ENCODE measurements at regions not wholly inside any gene's neighbourhood (a gene's known extent, or its start where the extent isn't known, plus 50 kb on each side); places are given as distances from the start of the nearest gene placed in this dataset.
"Not testable (repeated sequence)": the region's sequence is repeated elsewhere in the genome, so short reads cannot be mapped to it uniquely, and the experiment has no call there.

DNA sequence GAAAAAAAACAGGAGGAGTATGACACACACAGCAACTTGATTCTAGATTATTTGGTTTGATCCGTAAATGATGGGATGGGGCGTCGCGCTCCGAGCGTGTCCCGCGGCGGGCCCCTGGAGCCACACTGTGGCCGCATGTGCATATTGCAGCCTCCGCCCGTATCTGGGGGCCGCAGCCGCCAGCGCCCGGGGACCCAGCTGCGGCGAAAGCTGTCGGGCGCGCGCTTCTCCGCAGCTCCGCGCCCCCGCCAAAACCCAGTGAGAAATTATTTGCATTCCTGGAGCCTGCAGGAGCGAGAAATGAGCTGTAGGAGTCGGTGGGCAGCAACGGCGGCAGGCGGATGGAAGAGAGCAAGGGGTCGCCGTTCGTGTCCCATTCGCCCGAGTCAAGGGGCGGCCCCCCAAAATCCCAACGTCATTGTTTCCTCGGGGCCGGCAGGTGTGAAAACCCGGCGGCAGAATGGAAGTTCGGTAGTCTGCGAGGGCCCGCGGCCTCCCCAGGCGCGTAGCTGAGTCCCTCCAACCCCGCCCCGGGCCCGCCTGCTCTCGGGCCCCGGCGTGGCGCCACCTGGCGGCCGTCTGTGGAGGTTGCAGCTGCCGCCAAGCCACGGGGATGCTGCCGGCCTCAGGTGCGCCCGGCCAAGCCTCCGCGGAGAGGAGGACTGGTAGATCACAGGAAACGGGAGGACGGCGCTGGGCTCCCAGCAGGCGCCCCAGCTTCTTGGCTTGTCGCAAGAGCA is 86.8 kb downstream of the FAM72B start:
- not testable (repeated sequence) for DNase-seq (ENCODE audit: low read depth); H3K4me3 ChIP-seq (ENCODE audit: control insufficient read depth, low read depth, low read length)
- peak; percentile 37 for TF ChIP-seq CTCF (IDR thresholded peaks at IDR 0.05; ENCODE audit: control insufficient read depth, insufficient read depth, low read depth, low read length, missing control alignments)

DNA sequence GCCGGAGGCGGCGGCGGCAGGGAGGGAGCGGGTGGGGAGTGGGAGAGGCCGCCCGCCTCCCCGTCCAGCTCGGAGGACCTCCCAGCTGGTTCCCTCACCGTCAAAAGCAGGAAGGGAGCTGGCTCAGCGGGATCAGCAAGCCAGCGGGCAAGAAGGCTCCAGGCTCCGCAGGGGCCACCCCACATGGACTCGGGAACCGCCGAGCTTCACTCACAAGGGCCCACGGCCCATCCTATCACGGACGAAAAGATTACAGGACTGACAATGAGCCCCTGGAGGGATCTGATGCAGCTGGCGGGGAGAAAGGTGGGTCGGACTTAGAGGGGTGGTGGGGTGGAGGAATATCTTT is 86.3 kb downstream of the FAM72B start:
- H3K4me3 ChIP-seq (ENCODE audit: control insufficient read depth, low read depth, low read length); DNase-seq (ENCODE audit: low read depth): not testable (repeated sequence)

- not testable (repeated sequence) for H3K4me3 ChIP-seq (ENCODE audit: control insufficient read depth, low read depth, low read length); DNase-seq (ENCODE audit: low read depth)
These were observed 75.1 kb downstream of the FAM72B start for GRCh38 chr1:121109025-121109424.

GRCh38 chr1:121116522-121117297 is 67.4 kb downstream of the FAM72B start:
- not testable (repeated sequence) for DNase-seq (ENCODE audit: low read depth)

DNA sequence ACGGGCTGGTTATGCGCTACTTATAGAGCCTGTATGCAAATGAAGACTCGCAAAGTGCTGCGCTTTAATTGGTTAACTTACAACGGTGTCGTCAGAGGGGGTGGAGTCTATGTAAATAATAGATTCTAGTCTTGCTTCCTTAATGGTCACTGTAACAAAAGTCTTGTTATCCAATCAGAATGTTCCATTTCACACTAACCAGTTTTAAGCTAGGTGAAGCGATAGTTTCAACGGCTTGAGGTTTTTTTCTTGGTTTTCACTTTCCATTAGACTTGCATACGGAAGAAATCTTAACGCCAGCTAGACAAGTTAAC is 66.9 kb downstream of the FAM72B start:
- not testable (repeated sequence) for DNase-seq (ENCODE audit: low read depth)

More at GRCh38 chr1:121116522-121117297, 67.4 kb downstream of the FAM72B start:
- peak overlapping the region; percentile 16 for H3K4me3 ChIP-seq (ENCODE audit: control insufficient read depth, low read depth, low read length)

GRCh38 chr1:121117622-121118479 is 66.3 kb downstream of the FAM72B start:
- not testable (repeated sequence) for DNase-seq (ENCODE audit: low read depth)

More for the DNA sequence above, 66.9 kb downstream of the FAM72B start:
- H3K4me3 ChIP-seq (ENCODE audit: control insufficient read depth, low read depth, low read length) = peak overlapping the region; percentile 16

More at GRCh38 chr1:121117622-121118479, 66.3 kb downstream of the FAM72B start:
- H3K4me3 ChIP-seq (ENCODE audit: control insufficient read depth, low read depth, low read length) = peak overlapping the region; percentile 45

All from AG09309 (cell line).